Left cardiac atrium (tissue), 4 donors: ENCODE measurements at regions not wholly inside any gene's neighbourhood (a gene's known extent, or its start where the extent isn't known, plus 50 kb on each side); places are given as distances from the start of the nearest gene placed in this dataset.
"Not testable (repeated sequence)": the region's sequence is repeated elsewhere in the genome, so short reads cannot be mapped to it uniquely, and the experiment has no call there.

Experiments
- ATAC-seq, 2 donors: fragments of 200-7000 bp; cut with Tn5 transposase; one replicate each; pipeline ENCODE4 v1.9.1; 2020; ENCODE audit warnings: mild to moderate bottlenecking in 2 of 2, moderate library complexity in 2 of 2
- DNase-seq: peaks from one replicate; pipeline ENCODE4 v3.0.0-alpha.2; 2020
- intact Hi-C, 2 donors: fragments of 100-400 bp; cut with DNase I; formaldehyde crosslinking; loops; one replicate each; pipeline versions ENCODE4 v1.14.1 to v1.15.1; 2022 to 2023
- donor health status: DM: no; HTN: yes; CAD: no.
- donor health status: DM: no; HTN: yes; CAD: no; lungs with severe emphysema.
- donor health status: DM: yes; HTN: yes; CAD: no.
- donor health status: Dilated cardiomyopathy.

DNA sequence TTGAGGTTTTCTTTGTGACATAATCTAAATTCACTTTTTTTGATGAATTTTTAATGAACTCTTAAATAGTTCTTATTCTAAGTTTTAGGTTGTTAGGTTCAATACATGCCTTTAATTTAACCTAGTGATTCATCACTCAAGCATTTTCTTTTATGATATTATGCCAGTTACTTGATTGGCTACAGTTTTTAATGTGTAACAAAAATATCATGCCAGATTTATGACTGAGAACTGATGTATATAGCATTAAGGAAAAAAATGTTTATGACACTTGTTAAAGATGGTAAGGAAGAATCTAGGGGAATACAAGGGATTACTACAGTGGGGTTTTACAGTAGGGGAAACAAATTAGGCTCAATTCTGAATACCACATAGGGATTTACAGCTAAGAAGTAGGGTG lies 103.1 kb downstream of the VGLL3 start:
- intact Hi-C loops: no loop called here
- ATAC-seq (no peak), DNase-seq (no peak)

DNA sequence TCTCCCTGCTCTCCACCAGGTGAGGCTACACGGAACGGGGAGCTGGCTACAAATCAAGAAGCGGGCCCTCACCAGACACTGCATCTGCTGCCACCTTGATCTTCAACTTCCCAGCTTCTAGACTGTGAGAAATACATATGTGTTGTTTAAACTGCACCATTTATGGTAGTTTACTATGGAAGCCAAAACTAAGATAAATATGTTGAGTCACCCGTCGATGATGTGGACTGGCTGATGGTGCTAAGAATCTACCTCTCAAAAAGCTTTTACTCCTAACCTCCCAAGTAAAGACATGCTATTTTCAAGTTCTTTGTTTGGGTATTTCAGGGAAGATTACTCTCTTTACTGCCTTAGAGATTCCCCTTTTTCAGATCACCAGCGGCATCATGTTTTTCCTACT lies 110.9 kb downstream of the VGLL3 start:
- intact Hi-C loops: no loop called here
- ATAC-seq (no peak), DNase-seq (no peak)

DNA sequence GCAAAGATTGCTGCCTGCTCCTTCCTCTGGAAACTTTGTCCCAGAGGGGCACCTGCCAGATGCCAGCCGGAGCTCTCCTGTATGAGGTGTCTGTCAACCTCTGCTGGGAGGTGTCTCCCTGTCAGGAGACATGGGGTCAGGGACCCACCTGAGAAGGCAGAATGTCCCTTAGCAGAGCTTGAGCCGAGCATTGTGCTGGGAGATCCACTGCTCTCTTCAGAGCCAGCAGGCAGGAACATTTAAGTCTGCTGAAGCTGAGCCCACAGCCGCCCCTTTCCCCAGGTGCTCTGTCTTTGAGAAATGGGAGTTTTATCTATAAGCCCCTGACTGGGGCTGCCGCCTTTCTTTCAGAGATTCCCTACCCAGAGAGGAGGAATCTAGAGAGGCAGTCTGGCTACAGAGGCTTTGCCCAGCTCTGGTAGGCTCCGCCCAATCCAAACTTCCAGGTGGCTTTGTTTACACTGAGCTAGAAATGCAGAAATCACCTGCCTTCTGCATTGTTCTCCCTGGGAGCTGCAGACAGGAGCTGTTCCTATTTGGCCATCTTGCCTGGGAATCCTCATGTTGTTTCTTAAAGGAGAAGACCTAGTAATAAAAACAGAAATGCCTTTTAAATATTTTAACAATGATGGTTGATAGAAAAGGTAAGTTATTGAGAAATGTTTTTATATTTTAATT lies 114.3 kb downstream of the VGLL3 start:
- intact Hi-C loops, ATAC-seq, DNase-seq: not testable (repeated sequence)

DNA sequence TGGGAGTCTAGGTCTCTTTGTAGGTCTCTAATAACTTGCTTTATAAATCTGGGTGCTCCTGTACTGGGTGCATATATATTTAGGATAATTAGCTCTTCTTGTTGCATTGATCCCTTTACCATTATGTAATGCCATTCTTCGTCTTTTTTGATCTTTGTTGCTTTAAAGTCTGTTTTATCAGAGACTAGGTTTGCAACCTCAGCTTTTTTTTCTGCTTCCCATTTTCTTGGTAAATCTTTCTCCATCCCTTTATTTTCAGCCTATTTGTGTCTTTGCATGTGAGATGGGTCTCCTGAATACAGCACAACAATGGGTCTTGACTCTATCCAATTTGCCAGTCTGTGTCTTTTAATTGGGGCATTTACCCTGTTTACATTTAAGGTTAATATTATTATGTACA lies 116.2 kb downstream of the VGLL3 start:
- DNase-seq, intact Hi-C loops, ATAC-seq: not testable (repeated sequence)

DNA sequence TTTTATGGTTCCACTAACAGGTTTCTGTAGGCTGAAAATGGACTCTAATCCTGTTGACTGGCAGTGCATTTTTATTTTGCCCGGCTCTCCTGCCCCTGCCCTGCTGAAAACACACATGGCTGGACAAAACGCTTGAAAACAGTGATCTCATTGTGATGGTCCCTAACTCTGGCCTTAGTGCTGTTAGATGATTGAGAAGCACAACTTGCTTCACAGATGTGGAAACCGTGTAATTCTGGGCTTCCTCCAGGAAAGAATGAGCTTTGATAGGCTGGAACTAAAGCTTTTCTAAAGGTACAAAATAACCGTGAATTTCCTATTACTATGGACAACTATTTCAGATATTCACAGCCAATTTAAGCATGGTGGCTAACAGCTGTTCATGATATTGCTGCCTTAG lies 121.4 kb downstream of the VGLL3 start:
- no peak for ATAC-seq
- DNase-seq: no peak
- intact Hi-C loops: no loop called here

DNA sequence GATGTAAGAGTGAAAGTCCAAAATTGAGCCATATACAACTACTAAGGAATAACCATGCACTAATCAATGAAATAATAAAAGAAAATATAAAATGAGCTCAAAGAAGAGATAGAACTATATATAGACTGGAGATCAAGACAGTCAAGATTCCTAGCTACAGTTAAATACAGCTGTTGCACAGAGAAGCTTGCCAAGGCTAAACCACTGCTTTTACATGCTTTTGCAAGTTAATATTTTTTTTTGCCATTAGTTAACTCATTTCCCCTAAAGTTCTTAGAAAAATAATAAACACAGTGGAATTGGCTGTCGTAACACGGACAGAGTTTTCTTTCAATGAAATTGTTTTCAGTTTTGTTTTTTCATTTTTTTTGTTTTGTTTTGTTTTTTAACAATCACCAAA lies 123.0 kb downstream of the VGLL3 start:
- intact Hi-C loops: no loop called here
- DNase-seq (no peak), ATAC-seq (no peak)

DNA sequence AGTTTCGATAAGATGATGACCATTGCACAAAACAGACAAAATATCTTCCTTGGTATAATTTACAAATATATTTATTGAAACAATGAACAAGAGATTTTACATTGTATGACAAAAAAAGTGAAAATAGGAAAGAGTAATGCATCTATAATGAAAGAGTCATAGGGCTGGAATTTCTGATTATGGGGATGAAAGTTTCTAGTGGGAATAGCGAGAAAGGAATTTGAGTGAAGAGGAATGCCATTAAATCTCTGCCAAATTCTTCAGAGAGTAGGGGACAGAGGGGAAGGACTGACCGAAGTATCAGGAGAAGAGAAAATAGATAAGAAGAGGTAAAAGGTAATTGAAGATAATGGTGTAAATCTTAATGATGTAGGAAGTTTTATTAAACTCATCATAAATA lies 125.4 kb downstream of the VGLL3 start:
- ATAC-seq (no peak), DNase-seq (no peak)
- intact Hi-C loops: no loop called here

DNA sequence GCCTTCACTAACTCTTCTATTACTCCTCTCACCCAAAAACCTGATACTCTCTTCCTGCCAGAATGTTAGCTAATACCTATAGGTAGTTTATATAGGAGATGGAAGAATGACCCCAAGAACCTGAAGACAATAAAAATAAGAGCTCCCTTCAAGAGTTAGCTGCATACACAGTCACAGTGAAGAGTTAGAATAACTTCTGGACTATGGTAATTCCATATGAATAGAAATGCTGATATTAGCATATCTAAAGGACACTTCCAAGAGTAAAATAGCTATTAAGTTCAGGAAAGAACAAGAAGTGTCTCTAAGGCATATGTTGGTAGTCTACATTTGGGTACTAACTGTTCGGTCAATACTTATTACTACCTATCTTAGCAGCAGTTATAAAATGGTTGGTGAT lies 134.2 kb downstream of the VGLL3 start:
- ATAC-seq: no peak

DNA sequence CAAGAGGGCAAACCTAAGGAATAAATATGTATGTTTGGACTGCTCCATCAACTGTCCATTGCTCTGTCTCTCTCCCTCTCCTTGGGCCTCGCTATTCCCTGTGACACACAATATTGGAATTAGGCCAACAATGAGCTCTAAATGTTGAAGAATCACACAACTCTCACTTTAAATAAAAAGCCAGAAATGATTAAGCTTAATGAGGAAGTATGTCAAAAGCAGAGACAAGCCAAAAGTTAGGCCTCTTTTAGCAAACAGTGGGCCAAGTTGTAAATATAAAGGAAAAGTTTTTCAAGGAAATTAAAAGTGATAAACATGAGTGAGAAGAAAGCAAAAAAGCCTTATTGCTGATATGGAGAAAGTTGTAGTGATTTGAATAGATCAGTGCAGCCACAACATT lies 141.0 kb downstream of the VGLL3 start:
- intact Hi-C loops: no loop called here
- no peak for DNase-seq
- no peak for ATAC-seq

More for the DNA sequence above, 134.2 kb downstream of the VGLL3 start:
- no peak for DNase-seq
- intact Hi-C loops: no loop called here

DNA sequence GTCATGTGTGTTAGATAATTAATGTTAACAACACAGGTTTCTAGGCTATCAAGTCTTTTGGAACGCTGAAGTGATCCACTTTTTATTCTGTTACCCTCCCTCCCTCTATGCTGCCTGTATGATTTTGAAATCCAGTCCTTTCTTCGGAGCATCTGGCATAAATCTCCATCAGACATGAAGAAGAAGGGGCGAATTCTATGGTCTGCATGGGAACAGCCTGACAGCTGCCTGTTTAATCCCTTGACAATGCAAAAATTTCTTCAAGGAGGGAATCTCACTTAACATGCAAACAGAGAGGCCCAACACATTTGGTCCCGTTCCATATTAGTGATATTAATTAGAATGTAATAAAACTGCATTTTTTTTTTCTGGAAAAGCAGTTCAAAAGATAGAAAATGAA lies 145.2 kb downstream of the VGLL3 start:
- ATAC-seq: no peak
- no peak for DNase-seq

DNA sequence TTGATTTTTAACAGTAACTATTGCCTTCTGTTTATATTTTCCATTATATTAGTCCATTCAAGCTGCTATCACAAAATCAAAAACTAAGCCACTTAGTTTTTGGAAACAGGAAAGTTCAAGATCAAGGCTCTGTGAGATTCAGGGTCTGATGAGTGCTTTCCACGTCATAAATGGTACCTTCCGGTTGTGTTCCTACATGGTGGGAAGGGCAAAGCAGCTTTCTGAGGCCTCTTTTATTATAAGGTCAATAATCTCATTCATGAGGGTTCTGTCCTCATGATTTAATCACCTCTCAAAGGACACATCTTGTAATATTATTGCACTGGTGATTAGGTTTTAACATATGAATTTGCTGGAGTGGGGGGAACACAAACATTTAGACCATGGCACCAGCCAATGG lies 152.0 kb downstream of the VGLL3 start:
- ATAC-seq (no peak), DNase-seq (no peak)
- intact Hi-C loops: no loop called here

More for the DNA sequence above, 145.2 kb downstream of the VGLL3 start:
- intact Hi-C loops: no loop called here

DNA sequence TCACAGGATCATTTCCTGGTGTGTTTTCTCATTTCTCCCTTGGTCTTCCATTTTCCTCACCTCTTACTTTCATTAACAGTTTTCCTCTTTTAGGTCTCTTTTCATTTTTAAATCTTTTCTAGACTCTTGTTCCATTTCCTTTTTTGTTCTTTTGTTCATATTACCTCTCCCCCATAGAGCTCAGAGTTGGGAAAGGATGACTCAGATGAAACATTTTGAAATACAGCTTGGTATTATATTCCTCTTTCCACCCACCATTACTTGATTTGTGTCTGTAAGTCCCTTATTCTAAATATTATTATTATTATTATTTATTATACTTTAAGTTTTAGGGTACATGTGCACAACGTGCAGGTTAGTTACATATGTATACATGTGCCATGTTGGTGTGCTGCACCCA lies 153.1 kb downstream of the VGLL3 start:
- intact Hi-C loops: no loop called here
- DNase-seq (no peak), ATAC-seq (no peak)

DNA sequence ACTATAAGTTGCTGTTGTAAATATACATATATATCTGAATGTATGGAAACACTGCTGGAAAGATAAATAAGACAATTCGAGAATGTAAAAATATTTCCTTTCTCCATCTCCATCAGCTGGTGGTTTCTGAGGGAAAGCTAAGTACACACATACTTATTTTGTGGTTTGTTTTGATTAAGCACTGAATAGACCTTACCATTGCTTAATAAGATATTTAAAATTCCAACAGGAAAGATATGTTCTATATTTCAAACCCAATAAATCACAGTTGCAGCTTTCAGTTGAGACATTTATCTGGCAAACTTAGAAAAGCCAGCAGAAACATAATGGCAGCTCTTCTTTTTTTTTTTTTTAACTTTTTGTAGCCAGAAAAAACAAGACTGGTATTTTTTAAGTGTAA lies 160.4 kb downstream of the VGLL3 start:
- DNase-seq (no peak), ATAC-seq (no peak)
- intact Hi-C loops: no loop called here

DNA sequence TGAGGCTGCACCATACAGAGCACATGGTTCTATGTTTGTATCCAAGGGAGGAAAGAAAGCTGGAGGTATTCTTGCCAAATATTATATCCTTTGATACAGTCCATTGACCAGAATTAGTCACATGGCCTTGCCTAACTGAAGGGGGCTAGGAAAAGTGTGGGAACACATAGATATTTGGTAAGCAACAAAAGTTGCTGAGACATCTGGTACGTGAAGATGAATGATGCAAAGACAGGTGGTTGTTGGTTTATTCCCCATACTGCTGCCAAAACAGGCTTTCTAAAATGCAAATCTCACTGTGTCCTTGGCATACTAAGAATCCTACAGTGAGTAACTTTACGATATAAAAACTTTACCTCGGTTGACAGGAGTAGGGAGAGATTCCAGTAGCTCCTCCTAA lies 162.2 kb downstream of the VGLL3 start:
- intact Hi-C loops: no loop called here
- ATAC-seq: no peak

DNA sequence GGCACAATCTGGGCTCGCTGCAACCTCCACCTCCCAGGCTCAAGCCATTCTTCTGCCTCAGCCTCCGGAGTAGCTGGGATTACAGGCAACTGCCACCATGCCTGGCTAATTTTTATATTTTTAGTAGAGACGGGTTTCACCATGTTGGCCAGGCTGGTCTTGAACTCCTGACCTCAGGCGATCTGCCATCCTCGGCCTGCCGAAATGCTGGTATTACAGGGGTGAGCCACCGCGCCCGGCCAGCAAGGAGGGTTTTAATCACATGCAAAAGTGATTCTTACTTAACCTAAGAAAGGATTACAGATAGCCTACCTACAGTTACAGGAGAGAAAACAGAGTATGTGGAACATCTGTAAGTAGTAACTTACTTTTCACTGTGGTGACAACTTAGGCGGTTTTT lies 163.4 kb downstream of the VGLL3 start:
- ATAC-seq, intact Hi-C loops, DNase-seq: not testable (repeated sequence)

More for the DNA sequence above, 162.2 kb downstream of the VGLL3 start:
- no peak for DNase-seq

DNA sequence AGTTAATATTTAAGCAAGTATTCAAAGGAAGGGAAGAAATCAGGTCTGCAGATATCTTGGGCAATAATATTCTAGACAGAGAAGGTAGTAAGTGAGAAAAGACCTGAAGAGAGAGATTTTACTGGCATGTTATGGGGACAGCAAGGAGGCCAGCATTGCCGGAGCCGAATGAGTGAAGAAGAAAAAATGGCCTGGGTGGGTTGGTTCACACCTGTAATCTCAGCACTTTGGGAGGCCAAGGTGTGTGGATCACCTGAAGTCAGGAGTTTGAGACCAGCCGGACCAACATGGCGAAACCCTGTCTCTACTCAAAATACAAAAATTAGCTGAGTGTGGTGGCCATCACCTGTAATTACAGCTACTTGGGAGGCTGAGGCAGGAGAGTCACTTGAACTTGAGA lies 164.7 kb downstream of the VGLL3 start:
- no peak for ATAC-seq
- DNase-seq: no peak
- intact Hi-C loops: no loop called here

DNA sequence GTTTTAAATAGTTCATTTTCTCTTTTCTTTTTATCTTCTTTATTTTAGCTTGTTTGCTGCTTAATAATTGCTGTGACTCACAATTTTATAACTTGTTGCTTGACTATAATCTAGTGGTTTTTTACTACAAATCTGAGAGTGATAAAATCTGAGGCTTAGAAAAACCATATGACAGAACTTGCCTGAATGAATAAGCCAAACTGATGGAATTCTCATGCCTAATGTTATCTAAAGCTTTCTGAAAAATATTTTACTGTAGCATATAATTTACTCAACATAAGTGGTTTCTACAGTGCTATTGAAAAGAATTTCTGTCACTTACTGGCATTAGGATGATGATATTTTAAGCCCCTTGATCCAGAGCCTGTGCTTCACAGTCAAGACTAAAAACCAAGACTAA lies 175.1 kb downstream of the VGLL3 start:
- intact Hi-C loops: no loop called here
- ATAC-seq (no peak), DNase-seq (no peak)

DNA sequence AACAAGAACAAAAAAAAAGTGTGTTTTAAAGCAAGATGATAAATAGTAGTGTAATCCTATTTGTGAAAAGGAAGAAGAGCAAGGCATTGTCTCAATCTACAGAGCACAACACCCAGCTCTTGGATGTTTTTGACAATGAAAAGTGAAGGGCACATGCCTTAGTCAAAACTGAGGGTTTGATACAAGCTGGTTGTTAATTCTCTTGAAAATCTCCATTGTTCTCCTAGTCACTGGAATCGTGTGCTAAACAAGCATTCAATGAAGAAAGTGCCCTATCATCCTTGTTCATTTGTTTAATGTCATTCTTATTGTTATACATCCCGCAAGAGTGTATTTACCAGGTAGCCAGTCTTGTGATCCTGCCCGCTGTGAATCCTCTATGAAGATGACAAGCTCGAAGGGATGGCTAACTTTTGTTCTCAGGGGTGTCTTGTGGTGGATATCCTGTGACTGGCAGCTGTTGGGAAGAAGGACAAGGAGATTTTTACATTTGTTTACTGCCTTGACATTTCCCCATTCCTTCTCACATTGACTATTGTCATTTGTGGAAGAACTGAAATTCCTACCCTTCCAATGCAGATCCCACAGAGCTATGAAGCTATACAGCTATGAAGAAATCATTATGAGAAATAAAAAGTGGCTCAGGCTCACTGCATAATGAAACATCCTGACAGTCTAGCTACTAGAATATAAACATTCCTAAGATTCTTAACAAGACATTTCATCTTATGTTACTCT lies 175.9 kb downstream of the VGLL3 start:
- intact Hi-C loops: no loop called here
- DNase-seq (no peak), ATAC-seq (no peak)

DNA sequence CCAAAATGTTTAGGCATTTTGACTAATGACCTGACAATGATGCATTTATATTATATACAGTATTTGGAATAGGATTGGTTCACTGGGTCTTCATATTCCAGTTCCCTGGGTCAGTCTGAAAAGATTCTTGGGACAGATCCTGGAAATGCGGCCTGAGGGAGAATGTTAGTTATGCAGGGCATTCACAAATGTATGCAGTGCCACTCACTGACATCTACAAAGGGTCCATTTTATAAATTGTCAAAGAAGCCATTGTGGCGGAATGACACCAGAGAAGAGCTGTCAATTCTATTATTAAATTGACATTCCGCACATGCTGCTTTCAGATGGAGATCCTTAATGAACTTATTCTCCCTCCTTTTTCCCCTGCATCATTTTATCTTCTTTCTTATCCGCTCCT lies 176.6 kb downstream of the VGLL3 start:
- DNase-seq (no peak), ATAC-seq (no peak)
- intact Hi-C loops: no loop called here

DNA sequence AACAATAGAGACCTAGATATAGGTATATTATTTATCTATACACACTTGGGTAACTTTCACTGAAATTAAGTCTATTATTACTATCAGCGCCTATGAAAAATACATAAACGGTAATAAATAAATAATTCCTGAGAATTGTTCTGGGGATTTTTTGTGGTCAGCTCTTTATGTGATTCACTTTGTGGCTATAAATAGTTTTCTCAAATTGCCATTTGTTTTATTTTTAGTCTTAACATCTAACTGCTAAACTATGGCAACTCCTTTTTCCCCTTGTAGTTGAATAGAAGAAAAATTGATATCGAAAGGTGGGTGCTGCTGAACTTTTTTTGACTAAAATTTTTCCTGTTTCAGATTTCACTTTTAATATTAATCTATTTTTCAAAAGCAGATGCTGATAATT lies 189.0 kb downstream of the VGLL3 start:
- DNase-seq (no peak), ATAC-seq (no peak)
- intact Hi-C loops: no loop called here

DNA sequence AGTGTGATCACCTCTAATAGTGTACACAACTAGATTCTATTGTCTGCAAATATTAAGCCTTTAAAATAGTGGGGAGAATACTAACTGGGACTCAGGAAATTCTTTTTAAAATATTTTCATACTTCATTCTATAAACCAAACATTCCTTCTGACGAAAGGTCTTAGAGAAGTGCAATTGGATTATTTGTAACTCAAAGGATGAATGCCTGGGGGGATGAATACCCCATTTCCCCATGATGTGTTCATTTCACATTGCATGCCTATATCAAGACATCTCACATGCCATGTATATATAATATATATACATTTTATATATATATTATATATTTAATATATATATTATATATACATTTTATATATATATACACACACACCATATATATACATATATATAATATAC lies 189.9 kb downstream of the VGLL3 start:
- DNase-seq: no peak
- ATAC-seq: no peak
- intact Hi-C loops: no loop called here
